ENCODE measurements at regions not wholly inside any gene's neighbourhood (a gene's known extent, or its start where the extent isn't known, plus 50 kb on each side); places are given as distances from the start of the nearest gene placed in this dataset.

- TF ChIP-seq EP300 (IDR thresholded peaks at IDR 0.05) (no peak), POLR2A (IDR thresholded peaks at IDR 0.05) (no peak), POLR2AphosphoS5 (IDR thresholded peaks at IDR 0.05) (no peak), CTCF (IDR thresholded peaks at IDR 0.05) (no peak)
- H3K27me3 ChIP-seq: no peaks in the 10 kb centered on the region
- 81% methylated on average over 4 of the region's 4 CpGs for WGBS
Measured at GRCh38 chr16:65758620-65759019, 607.9 kb upstream of the CDH5 start.

GRCh38 chr16:65757064-65757463 lies 609.4 kb upstream of the CDH5 start:
- Histone ChIP-seq H3K27ac (no peak overlapping the region), H3K4me1 (peaks cover 3% of the 10 kb centered on the region), H3K36me3 (no peaks in the 10 kb centered on the region), H3K9me3 (no peaks in the 10 kb centered on the region), H3K27me3 (no peaks in the 10 kb centered on the region), H3K4me3 (no peak overlapping the region)
- TF ChIP-seq POLR2A (IDR thresholded peaks at IDR 0.05) (no peak), CTCF (IDR thresholded peaks at IDR 0.05) (no peak), EP300 (IDR thresholded peaks at IDR 0.05) (no peak), POLR2AphosphoS5 (IDR thresholded peaks at IDR 0.05) (no peak)
- DNase-seq (ENCODE audit: low spot score in 2 of 2): no peak
- 79% methylated on average over 4 of the region's 4 CpGs for WGBS

More at GRCh38 chr16:65758620-65759019, 607.9 kb upstream of the CDH5 start:
- Histone ChIP-seq H3K4me3 (no peak overlapping the region), H3K36me3 (no peaks in the 10 kb centered on the region), H3K4me1 (peaks cover 3% of the 10 kb centered on the region), H3K27ac (no peak overlapping the region), H3K9me3 (no peaks in the 10 kb centered on the region)
- no peak for DNase-seq (ENCODE audit: low spot score in 2 of 2)

DNA sequence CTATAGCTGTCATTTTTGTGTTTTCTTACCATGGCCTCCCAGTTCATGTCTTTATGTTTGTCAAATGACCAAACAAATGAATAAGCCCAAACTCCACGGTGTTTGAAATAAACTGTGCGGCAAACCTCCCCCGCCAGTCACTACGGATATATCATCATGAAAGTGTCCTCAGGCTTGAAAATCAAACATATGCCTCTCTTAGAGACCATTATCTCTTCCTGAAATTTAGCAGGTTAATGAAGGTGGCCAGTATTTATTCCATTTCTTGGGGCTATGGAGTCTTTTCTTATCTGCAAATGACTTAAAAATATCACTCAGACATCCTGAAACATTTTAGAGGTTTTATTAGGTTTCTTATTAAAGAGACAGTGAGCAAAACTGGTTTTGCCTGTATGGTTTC lies 610.3 kb upstream of the CDH5 start:
- Histone ChIP-seq H3K36me3 (no peaks in the 10 kb centered on the region), H3K27ac (no peak overlapping the region), H3K9me3 (no peaks in the 10 kb centered on the region), H3K4me3 (no peak overlapping the region), H3K27me3 (no peaks in the 10 kb centered on the region), H3K4me1 (peaks cover 3% of the 10 kb centered on the region)
- TF ChIP-seq POLR2A (IDR thresholded peaks at IDR 0.05) (no peak), CTCF (IDR thresholded peaks at IDR 0.05) (no peak), POLR2AphosphoS5 (IDR thresholded peaks at IDR 0.05) (no peak), EP300 (IDR thresholded peaks at IDR 0.05) (no peak)
- WGBS: 60% methylated on average over 4 of the region's 4 CpGs
- no peak for DNase-seq (ENCODE audit: low spot score in 2 of 2)

DNA sequence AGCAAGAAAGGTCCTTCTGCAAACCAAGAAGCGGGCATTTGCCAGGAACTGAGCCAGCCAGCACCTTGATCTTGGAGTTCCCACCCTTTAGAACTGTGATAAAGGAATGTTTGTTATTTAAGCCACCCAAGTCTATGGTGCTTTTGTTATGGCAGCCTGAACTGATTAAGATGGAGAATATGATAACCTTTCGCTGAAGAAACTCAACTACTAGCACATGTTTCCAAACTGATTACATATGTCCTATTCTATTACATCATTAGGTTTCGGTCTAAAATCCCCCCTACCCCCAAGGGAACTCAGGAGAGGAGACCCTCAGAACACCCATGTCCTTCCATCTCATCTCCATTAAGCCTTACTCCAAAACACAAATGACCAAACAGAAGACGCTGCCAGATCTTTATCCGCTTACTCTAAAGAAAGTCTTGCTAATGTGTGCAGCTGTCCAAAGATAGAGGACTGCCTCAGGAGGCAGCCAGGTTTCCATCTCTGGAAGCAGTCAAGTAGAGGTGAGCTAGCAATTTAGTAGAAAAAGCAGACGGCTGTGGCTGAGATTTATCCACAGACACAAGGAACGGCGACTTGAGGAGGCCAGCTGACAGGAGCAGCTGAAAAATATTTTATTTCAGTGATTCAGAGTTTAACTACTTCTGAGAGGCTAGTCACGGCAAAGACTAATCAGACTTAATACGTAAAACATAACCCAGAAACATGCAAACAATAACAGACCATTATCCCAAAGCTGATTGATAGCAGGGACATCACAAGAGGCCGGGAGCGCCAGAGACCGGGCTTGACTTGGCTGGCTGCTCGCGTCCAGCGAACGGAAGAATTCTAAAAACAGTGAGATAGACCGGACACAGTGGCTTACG lies 611.4 kb upstream of the CDH5 start:
- H3K27me3 ChIP-seq: no peaks in the 10 kb centered on the region
- H3K36me3 ChIP-seq: no peaks in the 10 kb centered on the region
- peaks cover 3% of the 10 kb centered on the region for H3K4me1 ChIP-seq
- H3K9me3 ChIP-seq: no peaks in the 10 kb centered on the region
- no peak overlapping the region for H3K27ac ChIP-seq
- DNase-seq (ENCODE audit: low spot score in 2 of 2): no peak
- TF ChIP-seq POLR2AphosphoS5 (IDR thresholded peaks at IDR 0.05) (no peak), POLR2A (IDR thresholded peaks at IDR 0.05) (no peak), EP300 (IDR thresholded peaks at IDR 0.05) (no peak)
- H3K4me3 ChIP-seq: no peak overlapping the region
- WGBS: 87% methylated on average over 19 of the region's 19 CpGs

DNA sequence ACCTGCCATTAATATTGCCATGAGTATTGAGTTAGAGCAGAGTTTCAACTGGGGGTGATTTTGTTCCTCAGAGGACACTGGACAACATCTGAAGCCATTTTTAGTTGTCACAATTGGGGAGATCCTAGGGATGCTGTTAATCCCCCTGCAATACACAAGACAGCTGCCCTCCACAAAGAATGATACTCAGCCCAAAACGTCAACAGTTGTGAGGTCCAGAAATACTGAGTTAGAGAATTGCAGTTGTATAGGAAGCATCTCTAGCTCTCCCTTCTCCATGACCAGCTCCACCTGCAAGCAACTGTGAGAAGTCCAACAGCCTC lies 614.0 kb upstream of the CDH5 start:
- H3K27ac ChIP-seq: no peak overlapping the region
- no peaks in the 10 kb centered on the region for H3K36me3 ChIP-seq
- no peak overlapping the region for H3K4me3 ChIP-seq
- H3K4me1 ChIP-seq: peaks cover 3% of the 10 kb centered on the region
- no peak for DNase-seq (ENCODE audit: low spot score in 2 of 2)
- 67% methylated on average over 1 of the region's 1 CpG for WGBS
- TF ChIP-seq POLR2AphosphoS5 (IDR thresholded peaks at IDR 0.05) (no peak), EP300 (IDR thresholded peaks at IDR 0.05) (no peak), CTCF (IDR thresholded peaks at IDR 0.05) (no peak), POLR2A (IDR thresholded peaks at IDR 0.05) (no peak)
- H3K9me3 ChIP-seq: no peaks in the 10 kb centered on the region
- H3K27me3 ChIP-seq: no peaks in the 10 kb centered on the region

Measured in suprapubic skin (tissue), 4 donors.